ENCODE measurements at regions not wholly inside any gene's neighbourhood (a gene's known extent, or its start where the extent isn't known, plus 50 kb on each side); places are given as distances from the start of the nearest gene placed in this dataset.

- TF ChIP-seq, protein P1, sequence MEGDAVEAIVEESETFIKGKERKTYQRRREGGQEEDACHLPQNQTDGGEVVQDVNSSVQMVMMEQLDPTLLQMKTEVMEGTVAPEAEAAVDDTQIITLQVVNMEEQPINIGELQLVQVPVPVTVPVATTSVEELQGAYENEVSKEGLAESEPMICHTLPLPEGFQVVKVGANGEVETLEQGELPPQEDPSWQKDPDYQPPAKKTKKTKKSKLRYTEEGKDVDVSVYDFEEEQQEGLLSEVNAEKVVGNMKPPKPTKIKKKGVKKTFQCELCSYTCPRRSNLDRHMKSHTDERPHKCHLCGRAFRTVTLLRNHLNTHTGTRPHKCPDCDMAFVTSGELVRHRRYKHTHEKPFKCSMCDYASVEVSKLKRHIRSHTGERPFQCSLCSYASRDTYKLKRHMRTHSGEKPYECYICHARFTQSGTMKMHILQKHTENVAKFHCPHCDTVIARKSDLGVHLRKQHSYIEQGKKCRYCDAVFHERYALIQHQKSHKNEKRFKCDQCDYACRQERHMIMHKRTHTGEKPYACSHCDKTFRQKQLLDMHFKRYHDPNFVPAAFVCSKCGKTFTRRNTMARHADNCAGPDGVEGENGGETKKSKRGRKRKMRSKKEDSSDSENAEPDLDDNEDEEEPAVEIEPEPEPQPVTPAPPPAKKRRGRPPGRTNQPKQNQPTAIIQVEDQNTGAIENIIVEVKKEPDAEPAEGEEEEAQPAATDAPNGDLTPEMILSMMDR (conservative IDR thresholded peaks at IDR 0.05; ENCODE audit: low read depth, low read length) = no peak
- Histone ChIP-seq H3K9me3 (ENCODE audit: low read depth, low read length, poor library complexity, severe bottlenecking) (no peaks in the 10 kb centered on the region), H3K4me1 (ENCODE audit: insufficient read depth, low read length, poor library complexity, severe bottlenecking) (no peaks in the 10 kb centered on the region), H3K4me3 (ENCODE audit: low read depth, low read length, poor library complexity, severe bottlenecking) (no peak overlapping the region), H3K27me3 (replicated peaks; ENCODE audit: insufficient read depth, low read depth, low read length, poor library complexity) (no peaks in the 10 kb centered on the region), H3K36me3 (ENCODE audit: insufficient read depth, low read length, poor library complexity, severe bottlenecking) (no peaks in the 10 kb centered on the region), H3K27ac (ENCODE audit: low read depth, low read length, poor library complexity, severe bottlenecking) (no peak overlapping the region)
- no peak for DNase-seq (ENCODE audit: low spot score)
- intact Hi-C loops (cut with micrococcal nuclease; ENCODE audit: unreplicated experiment) = no loop called here
- BruUV-seq (replicated peaks) = no TSS peak
- ChIA-PET CTCF (no interaction called here), POLR2A (ENCODE audit: low non-redundant PET) (no interaction called here)
Measured at GRCh38 chr4:165548702-165549101, 169.9 kb downstream of the CPE start.

DNA sequence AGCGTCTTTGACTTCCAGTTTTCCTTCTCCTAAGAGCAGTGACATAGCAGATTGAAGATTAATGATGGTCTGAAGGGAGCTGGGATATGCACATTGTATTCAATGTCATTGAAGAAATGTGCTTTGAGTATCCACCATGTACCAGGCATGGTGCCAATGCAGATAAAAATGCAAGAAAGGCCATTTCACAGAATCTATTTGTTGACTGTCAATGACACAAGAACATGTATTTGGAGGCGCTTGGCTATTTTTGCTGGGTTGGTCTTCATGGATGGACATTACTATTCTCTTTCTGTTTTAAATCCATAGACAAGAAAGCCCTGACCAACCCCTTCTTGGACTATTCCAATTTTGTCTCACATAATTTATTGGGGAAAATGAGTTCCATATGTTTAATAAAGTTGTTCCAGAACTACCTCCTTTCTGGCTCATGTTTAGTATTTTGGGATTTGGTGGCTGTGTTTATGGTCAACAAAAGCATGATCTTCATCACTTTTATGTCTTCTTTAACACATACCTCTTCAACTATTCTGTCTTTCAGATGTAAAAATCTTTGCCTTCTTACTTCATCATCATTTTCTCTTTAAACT lies 174.5 kb downstream of the CPE start:
- Histone ChIP-seq H3K27me3 (replicated peaks; ENCODE audit: insufficient read depth, low read depth, low read length, poor library complexity) (no peaks in the 10 kb centered on the region), H3K4me3 (ENCODE audit: low read depth, low read length, poor library complexity, severe bottlenecking) (no peak overlapping the region), H3K27ac (ENCODE audit: low read depth, low read length, poor library complexity, severe bottlenecking) (no peak overlapping the region), H3K9me3 (ENCODE audit: low read depth, low read length, poor library complexity, severe bottlenecking) (no peaks in the 10 kb centered on the region), H3K36me3 (ENCODE audit: insufficient read depth, low read length, poor library complexity, severe bottlenecking) (no peaks in the 10 kb centered on the region), H3K4me1 (ENCODE audit: insufficient read depth, low read length, poor library complexity, severe bottlenecking) (no peaks in the 10 kb centered on the region)
- POLR2A ChIA-PET (ENCODE audit: low non-redundant PET) = no interaction called here
- no TSS peak for BruUV-seq (replicated peaks)
- TF ChIP-seq, protein P1 (conservative IDR thresholded peaks at IDR 0.05; ENCODE audit: low read depth, low read length) = no peak
- TF ChIP-seq EZH2 (IDR thresholded peaks at IDR 0.05; ENCODE audit: borderline replicate concordance, low read depth, low read length, poor library complexity, severe bottlenecking) = no peak
- CTCF ChIA-PET = no interaction called here
- no peak for DNase-seq (ENCODE audit: low spot score)
- intact Hi-C loops (cut with micrococcal nuclease; ENCODE audit: unreplicated experiment) = no loop called here

DNA sequence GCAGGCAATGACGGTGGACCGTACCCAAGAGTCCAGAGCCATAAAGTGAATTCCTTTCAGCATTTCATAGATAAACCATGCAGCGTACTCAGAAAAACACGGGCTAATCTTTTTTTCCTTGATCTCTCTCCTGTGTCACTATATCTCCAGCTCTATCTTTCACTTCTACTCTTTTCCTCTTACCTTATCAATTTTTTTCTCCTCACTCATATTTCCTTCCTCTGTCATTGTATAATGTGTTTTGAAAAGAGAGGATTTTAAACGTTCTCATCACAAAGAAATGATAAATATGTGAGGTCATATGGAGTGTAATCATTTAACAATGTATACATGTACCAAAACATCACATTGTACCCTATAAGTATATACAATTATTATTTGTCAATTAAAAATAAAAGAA lies 176.5 kb downstream of the CPE start:
- BruUV-seq (replicated peaks) = no TSS peak

More for the DNA sequence above, 176.5 kb downstream of the CPE start:
- no peak for TF ChIP-seq EZH2 (IDR thresholded peaks at IDR 0.05; ENCODE audit: borderline replicate concordance, low read depth, low read length, poor library complexity, severe bottlenecking)
- TF ChIP-seq, protein P1 (conservative IDR thresholded peaks at IDR 0.05; ENCODE audit: low read depth, low read length) = no peak
- Histone ChIP-seq H3K36me3 (ENCODE audit: insufficient read depth, low read length, poor library complexity, severe bottlenecking) (no peaks in the 10 kb centered on the region), H3K27me3 (replicated peaks; ENCODE audit: insufficient read depth, low read depth, low read length, poor library complexity) (no peaks in the 10 kb centered on the region), H3K9me3 (ENCODE audit: low read depth, low read length, poor library complexity, severe bottlenecking) (no peaks in the 10 kb centered on the region), H3K4me3 (ENCODE audit: low read depth, low read length, poor library complexity, severe bottlenecking) (no peak overlapping the region), H3K27ac (ENCODE audit: low read depth, low read length, poor library complexity, severe bottlenecking) (no peak overlapping the region), H3K4me1 (ENCODE audit: insufficient read depth, low read length, poor library complexity, severe bottlenecking) (no peaks in the 10 kb centered on the region)
- intact Hi-C loops (cut with micrococcal nuclease; ENCODE audit: unreplicated experiment) = no loop called here
- no peak for DNase-seq (ENCODE audit: low spot score)
- ChIA-PET POLR2A (ENCODE audit: low non-redundant PET) (no interaction called here), CTCF (no interaction called here)

All from A673 (cell line).